ENCODE measurements at regions not wholly inside any gene's neighbourhood (a gene's known extent, or its start where the extent isn't known, plus 50 kb on each side); places are given as distances from the start of the nearest gene placed in this dataset.

GRCh38 chr7:156505876-156506275 lies 134.7 kb upstream of the RNF32 start:
- H3K9me3 ChIP-seq (ENCODE audit: insufficient read depth, low read length), result no peaks in the 10 kb centered on the region
- no peaks in the 10 kb centered on the region for H3K27me3 ChIP-seq (ENCODE audit: low read length)
- H3K36me3 ChIP-seq (ENCODE audit: low read length), result no peaks in the 10 kb centered on the region

GRCh38 chr7:156504687-156505545 lies 135.7 kb upstream of the RNF32 start:
- no peaks in the 10 kb centered on the region for H3K27me3 ChIP-seq (ENCODE audit: low read length)
- no peaks in the 10 kb centered on the region for H3K9me3 ChIP-seq (ENCODE audit: insufficient read depth, low read length)
- H3K36me3 ChIP-seq (ENCODE audit: low read length), result no peaks in the 10 kb centered on the region
- H3K4me3 ChIP-seq (ENCODE audit: insufficient read depth, low read length, poor library complexity, severe bottlenecking), result no peak overlapping the region
- no peak overlapping the region for H3K27ac ChIP-seq (ENCODE audit: low read depth, low read length)
- H2AFZ ChIP-seq (ENCODE audit: low read depth, low read length, severe bottlenecking), result no peak overlapping the region
- H3K4me2 ChIP-seq (ENCODE audit: low read depth, low read length, poor library complexity, severe bottlenecking), result no peak overlapping the region
- no peaks in the 10 kb centered on the region for H3K9me2 ChIP-seq (replicated peaks; ENCODE audit: insufficient read depth, low read length)
- no peak overlapping the region for H3K9ac ChIP-seq (ENCODE audit: low read length)
- no peaks in the 10 kb centered on the region for H3K79me2 ChIP-seq (ENCODE audit: insufficient read depth, low read length)
- TF ChIP-seq CTCF (IDR thresholded peaks at IDR 0.05; ENCODE audit: insufficient read depth, low read length, poor library complexity, severe bottlenecking), result no peak
- TF ChIP-seq EZH2phosphoT487 (conservative IDR thresholded peaks at IDR 0.05; ENCODE audit: low read length), result no peak
- no peaks in the 10 kb centered on the region for H4K20me1 ChIP-seq (ENCODE audit: low read depth, low read length)
- no peaks in the 10 kb centered on the region for H3F3A ChIP-seq (ENCODE audit: insufficient read depth)

More at GRCh38 chr7:156505876-156506275, 134.7 kb upstream of the RNF32 start:
- H3K4me2 ChIP-seq (ENCODE audit: low read depth, low read length, poor library complexity, severe bottlenecking), result no peak overlapping the region
- H3F3A ChIP-seq (ENCODE audit: insufficient read depth), result no peaks in the 10 kb centered on the region
- no peak overlapping the region for H2AFZ ChIP-seq (ENCODE audit: low read depth, low read length, severe bottlenecking)
- no peak overlapping the region for H3K4me3 ChIP-seq (ENCODE audit: insufficient read depth, low read length, poor library complexity, severe bottlenecking)
- no peaks in the 10 kb centered on the region for H3K79me2 ChIP-seq (ENCODE audit: insufficient read depth, low read length)
- H3K9ac ChIP-seq (ENCODE audit: low read length), result no peak overlapping the region
- no peaks in the 10 kb centered on the region for H3K9me2 ChIP-seq (replicated peaks; ENCODE audit: insufficient read depth, low read length)
- H3K27ac ChIP-seq (ENCODE audit: low read depth, low read length), result no peak overlapping the region
- no peaks in the 10 kb centered on the region for H4K20me1 ChIP-seq (ENCODE audit: low read depth, low read length)
- TF ChIP-seq EZH2phosphoT487 (conservative IDR thresholded peaks at IDR 0.05; ENCODE audit: low read length) (no peak), CTCF (IDR thresholded peaks at IDR 0.05; ENCODE audit: insufficient read depth, low read length, poor library complexity, severe bottlenecking) (no peak)

GRCh38 chr7:156504006-156504405 lies 136.6 kb upstream of the RNF32 start:
- TF ChIP-seq CTCF (IDR thresholded peaks at IDR 0.05; ENCODE audit: insufficient read depth, low read length, poor library complexity, severe bottlenecking) (no peak), EZH2phosphoT487 (conservative IDR thresholded peaks at IDR 0.05; ENCODE audit: low read length) (no peak)
- Histone ChIP-seq H3K27ac (ENCODE audit: low read depth, low read length) (no peak overlapping the region), H3K4me2 (ENCODE audit: low read depth, low read length, poor library complexity, severe bottlenecking) (no peak overlapping the region), H2AFZ (ENCODE audit: low read depth, low read length, severe bottlenecking) (no peak overlapping the region), H4K20me1 (ENCODE audit: low read depth, low read length) (no peaks in the 10 kb centered on the region), H3K27me3 (ENCODE audit: low read length) (no peaks in the 10 kb centered on the region), H3K79me2 (ENCODE audit: insufficient read depth, low read length) (no peaks in the 10 kb centered on the region), H3K9ac (ENCODE audit: low read length) (no peak overlapping the region), H3K9me3 (ENCODE audit: insufficient read depth, low read length) (no peaks in the 10 kb centered on the region), H3K9me2 (replicated peaks; ENCODE audit: insufficient read depth, low read length) (no peaks in the 10 kb centered on the region), H3F3A (ENCODE audit: insufficient read depth) (no peaks in the 10 kb centered on the region), H3K36me3 (ENCODE audit: low read length) (no peaks in the 10 kb centered on the region), H3K4me3 (ENCODE audit: insufficient read depth, low read length, poor library complexity, severe bottlenecking) (no peak overlapping the region)
